A673 (cell line): ENCODE measurements at regions not wholly inside any gene's neighbourhood (a gene's known extent, or its start where the extent isn't known, plus 50 kb on each side); places are given as distances from the start of the nearest gene placed in this dataset.

ENCODE experiments used
- CTCF ChIP-seq: fragments of 300-800, 200-600 bp; sonication (generic); conservative IDR thresholded peaks from 2 replicates; pipeline ENCODE4 v1.5.1; 2017; ENCODE audit warnings: low read depth, mild to moderate bottlenecking, antibody characterized with exemption, low read length, moderate library complexity, mixed read lengths
- EZH2 ChIP-seq: fragments of 200-600 bp; sonication (generic); IDR thresholded peaks from 2 replicates; pipeline ENCODE4 v1.6.1; 2017; ENCODE audit warnings: borderline replicate concordance, low read depth, mild to moderate bottlenecking, mixed read lengths, antibody characterized with exemption, low read length; ENCODE audit not compliant: poor library complexity, severe bottlenecking

- TF ChIP-seq CTCF (no peak), EZH2 (no peak)
Measured at GRCh38 chr9:16121601-16122286, 568.9 kb downstream of the CCDC171 start.
